Fibroblast of villous mesenchyme (primary cell): ENCODE measurements at regions not wholly inside any gene's neighbourhood (a gene's known extent, or its start where the extent isn't known, plus 50 kb on each side); places are given as distances from the start of the nearest gene placed in this dataset.

Source experiments
- DNase-seq: peaks from one replicate; pipeline ENCODE4 v3.0.0-alpha.2; 2010; ENCODE audit warnings: low read depth
- H3K4me3 ChIP-seq: 2 replicates; pipeline ENCODE4 v1.5.1; 2011; ENCODE audit warnings: low read depth, mild to moderate bottlenecking, low read length
- TF ChIP-seq, protein P1 (sequence below): IDR thresholded peaks from 2 replicates; pipeline ENCODE4 v1.5.1; 2012; ENCODE audit warnings: low read depth, mild to moderate bottlenecking, low read length; ENCODE audit not compliant: insufficient read depth

DNA sequence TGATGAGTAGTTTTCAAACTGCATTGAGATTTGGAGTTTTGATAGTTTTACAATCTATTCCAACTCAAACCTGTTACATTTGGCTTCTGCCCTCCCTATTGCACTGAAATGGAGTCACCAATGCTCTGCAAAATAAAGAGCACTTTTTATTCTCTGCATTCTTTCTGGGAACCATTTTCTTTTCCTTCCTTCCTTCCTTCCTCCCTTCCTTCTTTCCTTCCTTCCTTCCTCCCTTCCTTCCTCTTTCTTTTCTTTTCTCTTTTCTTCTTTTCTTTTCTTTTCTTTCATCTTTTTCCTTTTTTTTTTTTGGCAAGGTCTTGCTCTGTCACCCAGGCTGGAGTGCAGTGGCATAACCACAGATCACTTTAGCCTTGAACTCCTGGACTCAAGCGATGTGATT is 114.2 kb downstream of the TBX19 start:
- no peak overlapping the region for H3K4me3 ChIP-seq
- TF ChIP-seq, protein P1, sequence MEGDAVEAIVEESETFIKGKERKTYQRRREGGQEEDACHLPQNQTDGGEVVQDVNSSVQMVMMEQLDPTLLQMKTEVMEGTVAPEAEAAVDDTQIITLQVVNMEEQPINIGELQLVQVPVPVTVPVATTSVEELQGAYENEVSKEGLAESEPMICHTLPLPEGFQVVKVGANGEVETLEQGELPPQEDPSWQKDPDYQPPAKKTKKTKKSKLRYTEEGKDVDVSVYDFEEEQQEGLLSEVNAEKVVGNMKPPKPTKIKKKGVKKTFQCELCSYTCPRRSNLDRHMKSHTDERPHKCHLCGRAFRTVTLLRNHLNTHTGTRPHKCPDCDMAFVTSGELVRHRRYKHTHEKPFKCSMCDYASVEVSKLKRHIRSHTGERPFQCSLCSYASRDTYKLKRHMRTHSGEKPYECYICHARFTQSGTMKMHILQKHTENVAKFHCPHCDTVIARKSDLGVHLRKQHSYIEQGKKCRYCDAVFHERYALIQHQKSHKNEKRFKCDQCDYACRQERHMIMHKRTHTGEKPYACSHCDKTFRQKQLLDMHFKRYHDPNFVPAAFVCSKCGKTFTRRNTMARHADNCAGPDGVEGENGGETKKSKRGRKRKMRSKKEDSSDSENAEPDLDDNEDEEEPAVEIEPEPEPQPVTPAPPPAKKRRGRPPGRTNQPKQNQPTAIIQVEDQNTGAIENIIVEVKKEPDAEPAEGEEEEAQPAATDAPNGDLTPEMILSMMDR: no peak
- DNase-seq: no peak

DNA sequence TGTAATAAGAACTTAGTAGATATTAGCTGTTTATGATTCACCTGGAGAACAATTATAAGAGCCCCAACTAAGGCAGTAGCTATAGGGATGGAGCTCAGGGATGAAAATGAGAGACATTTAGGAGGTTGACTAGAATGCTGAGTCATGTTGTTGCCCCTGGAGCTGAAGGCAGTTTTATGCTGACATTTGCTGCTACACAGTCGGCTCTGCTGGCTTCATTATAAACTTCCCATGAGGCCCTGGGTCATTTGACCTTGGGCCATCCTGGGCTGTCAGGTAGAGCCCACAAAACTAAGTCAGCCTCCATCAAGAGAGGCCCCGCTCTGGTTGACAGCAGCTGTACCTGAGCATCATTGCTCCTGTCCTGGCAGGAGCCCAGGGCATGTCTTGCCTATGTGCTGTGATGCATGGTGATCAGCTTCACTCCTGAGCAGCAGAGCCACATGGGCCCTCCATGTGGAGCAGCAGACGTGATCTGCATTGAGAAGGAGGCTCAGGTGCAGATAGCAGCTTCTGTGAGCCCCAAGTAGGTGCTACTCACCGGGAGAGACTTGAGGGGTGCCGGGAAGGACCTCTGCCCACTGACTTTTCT is 112.4 kb downstream of the TBX19 start:
- no peak for DNase-seq
- H3K4me3 ChIP-seq: no peak overlapping the region
- TF ChIP-seq, protein P1: no peak

DNA sequence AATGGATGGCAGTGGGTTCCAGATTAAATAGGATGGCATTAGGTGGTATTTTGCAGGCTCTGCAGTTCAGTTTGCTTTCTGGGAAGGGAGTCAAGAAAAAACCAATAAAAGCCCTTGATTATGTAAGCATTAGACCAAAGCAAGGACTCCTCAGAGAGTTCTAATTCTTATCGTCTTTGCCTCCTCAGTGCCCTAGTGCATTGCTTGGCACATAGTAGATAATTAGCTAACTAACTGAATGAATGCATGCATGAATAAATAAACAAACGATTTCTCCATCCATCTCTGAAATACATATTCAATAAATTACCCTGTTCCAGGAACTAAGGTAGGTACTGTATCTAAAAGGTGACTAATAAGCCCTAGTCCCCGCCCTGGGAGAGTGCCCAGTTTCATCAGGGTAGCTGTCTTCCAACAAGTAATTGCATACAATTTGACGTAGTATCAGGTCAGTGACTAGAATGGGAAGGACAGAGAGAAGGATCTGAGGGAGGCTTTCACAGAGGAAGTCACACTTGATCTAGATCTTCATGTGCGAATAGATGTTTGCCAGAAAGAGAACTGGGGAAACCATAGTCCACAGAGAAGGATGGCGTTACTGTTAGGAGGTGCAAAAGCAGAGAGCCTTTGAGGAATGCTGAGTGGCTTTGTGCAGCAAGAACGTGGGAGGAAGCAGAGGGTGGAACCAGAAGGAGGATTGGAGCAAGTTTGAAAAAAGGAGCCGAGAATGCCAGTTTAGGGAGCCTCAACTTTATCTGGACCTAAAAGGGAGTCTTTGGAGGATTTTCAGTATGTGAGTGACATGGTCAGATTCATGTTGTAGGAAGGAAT is 111.4 kb downstream of the TBX19 start:
- no peak for DNase-seq
- no peak overlapping the region for H3K4me3 ChIP-seq
- TF ChIP-seq, protein P1: no peak

DNA sequence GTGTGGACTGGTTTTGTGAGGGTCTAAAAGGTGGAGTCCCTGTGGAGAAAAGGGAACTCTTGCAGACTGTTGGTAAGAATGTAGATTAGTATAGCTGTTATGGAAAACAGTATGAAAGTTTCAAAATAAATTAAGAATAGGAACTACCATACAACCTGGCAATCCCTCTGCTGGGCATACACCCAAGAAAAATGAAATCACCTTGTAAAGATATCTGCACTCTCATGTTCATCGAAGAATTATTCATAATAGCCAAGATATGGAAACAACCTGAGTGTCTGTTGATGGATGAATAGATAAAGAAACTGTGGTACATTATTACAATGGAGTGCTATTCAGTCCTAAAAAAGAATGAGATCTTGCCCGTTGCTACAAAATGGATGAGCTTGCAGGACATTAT is 109.6 kb downstream of the TBX19 start:
- TF ChIP-seq, protein P1: no peak
- DNase-seq: no peak
- H3K4me3 ChIP-seq: no peak overlapping the region

DNA sequence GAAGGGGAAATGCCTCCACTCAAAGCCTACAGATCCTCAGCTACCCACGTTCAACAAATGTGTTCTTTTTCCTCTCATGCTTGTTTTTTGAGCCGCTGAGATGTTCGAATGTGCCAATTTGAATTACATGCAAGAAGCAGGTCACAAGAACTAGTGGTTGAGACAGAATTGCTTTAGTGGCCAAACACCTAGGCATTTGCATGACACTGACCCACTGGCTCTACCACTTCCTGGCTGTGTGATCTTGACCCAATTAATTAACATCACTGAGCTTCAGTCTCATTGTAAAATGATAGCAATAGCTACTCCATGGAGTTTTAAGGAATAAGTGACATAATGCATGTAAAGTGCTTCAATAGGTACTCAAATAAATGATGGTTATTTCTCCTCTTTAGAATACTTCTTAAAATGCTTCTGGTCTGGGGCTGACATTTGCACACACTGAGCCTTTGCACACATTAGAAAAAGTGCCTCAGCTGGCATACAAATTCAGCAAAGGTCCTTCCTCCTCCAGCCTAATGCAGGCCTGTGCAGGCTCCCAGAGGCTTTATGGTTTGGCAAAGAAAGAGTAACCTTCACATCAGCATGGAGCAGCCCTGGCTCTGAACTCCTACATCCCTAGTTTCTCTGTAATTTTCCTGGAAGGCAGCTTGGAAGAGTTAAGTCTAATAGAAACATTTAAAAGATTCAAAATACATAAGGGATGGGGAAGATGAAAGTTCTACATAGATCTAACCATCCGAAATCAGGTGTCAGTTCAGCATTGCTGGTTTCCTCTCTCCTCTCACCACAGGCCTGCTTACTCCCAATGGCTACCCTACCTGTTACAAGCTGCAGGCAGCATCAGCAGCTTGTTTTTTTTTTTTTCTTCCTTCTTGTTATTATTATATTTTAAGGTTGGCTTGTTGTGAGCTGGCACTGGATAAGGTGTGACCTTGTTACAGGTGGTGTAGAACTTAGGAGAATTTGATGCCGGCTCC is 107.4 kb downstream of the TBX19 start:
- TF ChIP-seq, protein P1: no peak
- no peak for DNase-seq
- no peak overlapping the region for H3K4me3 ChIP-seq

DNA sequence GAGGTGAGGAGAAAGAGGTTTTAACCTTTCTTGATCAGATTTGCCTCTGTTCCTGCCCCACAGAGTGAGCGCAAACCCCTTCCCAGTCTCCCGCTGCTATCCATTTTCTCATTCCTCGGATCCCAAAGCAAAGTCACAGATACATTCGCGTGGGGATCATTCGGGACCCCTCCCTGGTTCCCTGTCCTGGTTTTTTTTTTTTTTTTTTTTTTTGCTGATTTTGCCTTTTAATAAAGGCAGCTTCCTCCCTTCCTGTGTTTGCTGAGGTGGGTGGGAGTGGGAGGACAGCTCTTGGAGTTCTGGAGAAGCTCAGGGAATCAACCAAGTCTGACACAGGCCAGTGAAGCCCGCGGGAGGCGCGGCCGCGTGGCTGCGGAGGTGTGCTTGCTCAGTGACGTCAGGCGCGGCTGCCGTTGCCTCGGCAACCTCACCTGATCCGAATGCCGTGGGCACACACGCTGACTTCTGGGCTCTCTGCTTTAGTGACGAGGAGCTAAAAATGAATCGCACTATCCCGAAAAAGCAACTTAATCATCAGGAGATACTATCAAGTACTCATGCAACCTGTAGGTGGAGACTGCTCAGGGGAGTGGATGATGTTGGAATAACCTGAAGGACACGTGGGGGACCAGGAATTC is 106.4 kb downstream of the TBX19 start:
- TF ChIP-seq, protein P1: no peak
- no peak overlapping the region for H3K4me3 ChIP-seq
- no peak for DNase-seq
